ENCODE measurements at regions not wholly inside any gene's neighbourhood (a gene's known extent, or its start where the extent isn't known, plus 50 kb on each side); places are given as distances from the start of the nearest gene placed in this dataset.
"Not testable (repeated sequence)": the region's sequence is repeated elsewhere in the genome, so short reads cannot be mapped to it uniquely, and the experiment has no call there.

- no peak for DNase-seq (ENCODE audit: low read depth in 3 of 3)
Measured at GRCh38 chr21:23986987-23987386, 1620.3 kb downstream of the MRPL39 start.

- no peak for DNase-seq (ENCODE audit: low read depth in 3 of 3)
Measured at GRCh38 chr21:23986214-23986613, 1621.1 kb downstream of the MRPL39 start.

GRCh38 chr21:23982546-23982945 is 1624.7 kb downstream of the MRPL39 start:
- DNase-seq (ENCODE audit: low read depth in 3 of 3), result no peak

- no peak for DNase-seq (ENCODE audit: low read depth in 3 of 3)
Measured at GRCh38 chr21:23977971-23978370, 1629.3 kb downstream of the MRPL39 start.

- peak; percentile 45 to 59 (median 50) for DNase-seq (ENCODE audit: low read depth in 3 of 3)
Measured at GRCh38 chr21:23968722-23969647, 1638.3 kb downstream of the MRPL39 start.

- no peak for DNase-seq (ENCODE audit: low read depth in 3 of 3)
Measured at GRCh38 chr21:23968008-23968407, 1639.3 kb downstream of the MRPL39 start.

- DNase-seq (ENCODE audit: low read depth in 3 of 3), result no peak
Measured at GRCh38 chr21:23963454-23963853, 1643.8 kb downstream of the MRPL39 start.

GRCh38 chr21:23960769-23961168 is 1646.5 kb downstream of the MRPL39 start:
- DNase-seq (ENCODE audit: low read depth in 3 of 3), result no peak

- DNase-seq (ENCODE audit: low read depth in 3 of 3), result no peak
Measured at GRCh38 chr21:23955135-23955843, 1652.0 kb downstream of the MRPL39 start.

- DNase-seq (ENCODE audit: low read depth in 3 of 3), result no peak
Measured at GRCh38 chr21:23952269-23952668, 1655.0 kb downstream of the MRPL39 start.

- DNase-seq (ENCODE audit: low read depth in 3 of 3), result no peak
Measured at GRCh38 chr21:23951251-23951650, 1656.0 kb downstream of the MRPL39 start.

- no peak for DNase-seq (ENCODE audit: low read depth in 3 of 3)
Measured at GRCh38 chr21:23950344-23950743, 1656.9 kb downstream of the MRPL39 start.

- no peak for DNase-seq (ENCODE audit: low read depth in 3 of 3)
Measured at GRCh38 chr21:23949493-23949892, 1657.8 kb downstream of the MRPL39 start.

GRCh38 chr21:23939369-23940065 is 1667.8 kb downstream of the MRPL39 start:
- DNase-seq (ENCODE audit: low read depth in 3 of 3), result no peak

- no peak for DNase-seq (ENCODE audit: low read depth in 3 of 3)
Measured at GRCh38 chr21:23936991-23937390, 1670.3 kb downstream of the MRPL39 start.

GRCh38 chr21:23936224-23936623 is 1671.1 kb downstream of the MRPL39 start:
- DNase-seq (ENCODE audit: low read depth in 3 of 3), result no peak

GRCh38 chr21:23930565-23930964 is 1676.7 kb downstream of the MRPL39 start:
- no peak for DNase-seq (ENCODE audit: low read depth in 3 of 3)

- DNase-seq (ENCODE audit: low read depth in 3 of 3), result not testable (repeated sequence)
Measured at GRCh38 chr21:23926430-23926829, 1680.9 kb downstream of the MRPL39 start.

GRCh38 chr21:23921670-23922418 is 1685.4 kb downstream of the MRPL39 start:
- no peak for DNase-seq (ENCODE audit: low read depth in 3 of 3)

GRCh38 chr21:23900727-23901126 is 1706.6 kb downstream of the MRPL39 start:
- DNase-seq (ENCODE audit: low read depth in 3 of 3), result no peak

GRCh38 chr21:23899561-23899960 is 1707.7 kb downstream of the MRPL39 start:
- no peak for DNase-seq (ENCODE audit: low read depth in 3 of 3)

GRCh38 chr21:23890652-23891051 is 1716.6 kb downstream of the MRPL39 start:
- no peak for DNase-seq (ENCODE audit: low read depth in 3 of 3)

All from stimulated activated CD4-positive, alpha-beta T cell treated with anti-CD3 and anti-CD28 coated beads, TNF-alpha, amount 100 ng/mL, for 48 hours (primary cell).